BJ (cell line): ENCODE measurements at regions not wholly inside any gene's neighbourhood (a gene's known extent, or its start where the extent isn't known, plus 50 kb on each side); places are given as distances from the start of the nearest gene placed in this dataset.

ENCODE experiments used
- CTCF ChIA-PET: fragments of 350-600 bp; formaldehyde crosslinking; extraction: SDS; loops from one replicate; lab custom pipeline; 2021; ENCODE audit warnings: antibody characterized with exemption, inconsistent platforms; lab: Yijun Ruan, JAX
- POLR2A ChIA-PET: fragments of 300-600 bp; sonication (Branson Sonifier 250); formaldehyde crosslinking; extraction: SDS; loops from one replicate; lab custom pipeline; 2021; ENCODE audit warnings: antibody characterized with exemption; lab: Charles Lee
- DNase-seq: peaks from one replicate; pipeline ENCODE4 v3.0.0-alpha.2; 2011; ENCODE audit warnings: low read depth
- H3K27me3 ChIP-seq: 2 replicates; pipeline ENCODE4 v1.6.0; 2011; ENCODE audit warnings: low read length; ENCODE audit not compliant: control insufficient read depth, insufficient read depth
- H3K36me3 ChIP-seq: 2 replicates; pipeline ENCODE4 v1.5.1; 2011; ENCODE audit warnings: low read length; ENCODE audit not compliant: control insufficient read depth, insufficient read depth
- H3K4me3 ChIP-seq: 2 replicates; pipeline ENCODE4 v1.5.1; 2011; ENCODE audit warnings: low read depth, mild to moderate bottlenecking, control low read depth, low read length
- TF ChIP-seq, protein P1 (sequence below): IDR thresholded peaks from 2 replicates; pipeline ENCODE4 v1.5.1; 2011; ENCODE audit warnings: low read depth, mild to moderate bottlenecking, control low read depth, inconsistent platforms, low read length, moderate library complexity; ENCODE audit not compliant: insufficient read depth

DNA sequence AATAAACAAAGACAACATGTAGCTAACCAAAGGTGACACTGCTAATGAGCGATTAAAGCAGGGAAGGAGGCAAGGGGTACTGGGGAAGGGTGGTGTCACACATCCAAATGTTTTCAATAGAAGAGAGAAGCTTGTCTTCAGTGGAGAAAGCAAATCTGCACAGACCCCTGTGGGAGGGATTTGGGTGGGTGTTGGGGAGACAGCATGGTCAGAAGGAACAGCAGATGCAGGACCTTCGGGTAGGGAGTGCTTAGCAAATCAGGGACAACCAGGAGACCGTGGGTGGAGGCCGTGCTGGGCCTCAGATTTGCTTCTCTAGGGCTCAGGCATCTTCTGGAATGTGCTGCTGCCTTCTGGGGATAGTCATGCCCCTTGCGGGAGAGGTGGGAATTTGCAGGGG lies 185.3 kb upstream of the RAB6C start:
- no peak for DNase-seq
- CTCF ChIA-PET, result no interaction called here
- Histone ChIP-seq H3K36me3 (no peaks in the 10 kb centered on the region), H3K27me3 (no peaks in the 10 kb centered on the region), H3K4me3 (no peak overlapping the region)
- TF ChIP-seq, protein P1, sequence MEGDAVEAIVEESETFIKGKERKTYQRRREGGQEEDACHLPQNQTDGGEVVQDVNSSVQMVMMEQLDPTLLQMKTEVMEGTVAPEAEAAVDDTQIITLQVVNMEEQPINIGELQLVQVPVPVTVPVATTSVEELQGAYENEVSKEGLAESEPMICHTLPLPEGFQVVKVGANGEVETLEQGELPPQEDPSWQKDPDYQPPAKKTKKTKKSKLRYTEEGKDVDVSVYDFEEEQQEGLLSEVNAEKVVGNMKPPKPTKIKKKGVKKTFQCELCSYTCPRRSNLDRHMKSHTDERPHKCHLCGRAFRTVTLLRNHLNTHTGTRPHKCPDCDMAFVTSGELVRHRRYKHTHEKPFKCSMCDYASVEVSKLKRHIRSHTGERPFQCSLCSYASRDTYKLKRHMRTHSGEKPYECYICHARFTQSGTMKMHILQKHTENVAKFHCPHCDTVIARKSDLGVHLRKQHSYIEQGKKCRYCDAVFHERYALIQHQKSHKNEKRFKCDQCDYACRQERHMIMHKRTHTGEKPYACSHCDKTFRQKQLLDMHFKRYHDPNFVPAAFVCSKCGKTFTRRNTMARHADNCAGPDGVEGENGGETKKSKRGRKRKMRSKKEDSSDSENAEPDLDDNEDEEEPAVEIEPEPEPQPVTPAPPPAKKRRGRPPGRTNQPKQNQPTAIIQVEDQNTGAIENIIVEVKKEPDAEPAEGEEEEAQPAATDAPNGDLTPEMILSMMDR, result no peak
- POLR2A ChIA-PET, result no interaction called here

DNA sequence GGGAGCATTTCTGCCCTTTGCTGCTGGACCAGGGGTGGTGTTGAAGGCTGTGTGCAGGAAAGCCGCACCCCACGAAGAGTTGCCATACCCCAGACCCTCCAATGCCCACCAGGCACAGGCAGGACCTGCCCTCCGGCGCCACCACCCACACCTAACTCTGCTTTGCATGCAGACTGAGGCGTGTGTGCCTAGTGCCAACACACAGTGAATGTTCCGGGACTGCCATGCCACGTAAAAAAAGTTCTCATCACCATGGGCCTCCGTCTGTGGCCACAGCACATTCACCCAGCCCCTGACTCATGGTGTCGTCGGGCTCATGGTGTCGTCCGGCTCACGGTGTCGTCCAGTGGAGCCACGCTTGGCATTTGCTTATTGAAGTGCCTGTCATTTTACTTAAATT lies 184.9 kb upstream of the RAB6C start:
- TF ChIP-seq, protein P1, result no peak
- DNase-seq, result no peak
- H3K36me3 ChIP-seq, result no peaks in the 10 kb centered on the region
- no peak overlapping the region for H3K4me3 ChIP-seq
- no peaks in the 10 kb centered on the region for H3K27me3 ChIP-seq
- ChIA-PET CTCF (no interaction called here), POLR2A (no interaction called here)

DNA sequence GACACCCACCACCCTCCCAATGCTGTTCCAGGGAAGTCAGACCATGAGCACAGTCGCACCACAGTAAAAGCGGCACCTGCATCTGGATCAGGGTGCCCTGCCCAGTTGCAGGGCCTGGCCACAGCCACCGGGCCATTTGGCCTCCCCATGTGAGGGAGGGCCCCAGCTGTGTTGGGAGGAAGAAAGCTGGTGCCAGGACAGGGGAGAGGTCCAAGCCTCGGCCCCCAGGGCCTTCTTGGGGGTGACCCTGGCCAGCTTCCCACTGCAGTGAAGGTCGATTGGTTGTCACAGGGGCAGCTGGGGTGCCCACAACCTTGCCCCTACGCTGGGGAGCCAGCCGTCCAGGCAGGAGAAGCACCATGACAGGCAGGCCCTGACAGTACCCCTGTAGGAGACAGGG lies 183.2 kb upstream of the RAB6C start:
- DNase-seq, result no peak
- POLR2A ChIA-PET, result no interaction called here
- CTCF ChIA-PET, result no interaction called here
- H3K36me3 ChIP-seq, result no peaks in the 10 kb centered on the region
- no peak overlapping the region for H3K4me3 ChIP-seq
- H3K27me3 ChIP-seq, result no peaks in the 10 kb centered on the region
- TF ChIP-seq, protein P1, result no peak

DNA sequence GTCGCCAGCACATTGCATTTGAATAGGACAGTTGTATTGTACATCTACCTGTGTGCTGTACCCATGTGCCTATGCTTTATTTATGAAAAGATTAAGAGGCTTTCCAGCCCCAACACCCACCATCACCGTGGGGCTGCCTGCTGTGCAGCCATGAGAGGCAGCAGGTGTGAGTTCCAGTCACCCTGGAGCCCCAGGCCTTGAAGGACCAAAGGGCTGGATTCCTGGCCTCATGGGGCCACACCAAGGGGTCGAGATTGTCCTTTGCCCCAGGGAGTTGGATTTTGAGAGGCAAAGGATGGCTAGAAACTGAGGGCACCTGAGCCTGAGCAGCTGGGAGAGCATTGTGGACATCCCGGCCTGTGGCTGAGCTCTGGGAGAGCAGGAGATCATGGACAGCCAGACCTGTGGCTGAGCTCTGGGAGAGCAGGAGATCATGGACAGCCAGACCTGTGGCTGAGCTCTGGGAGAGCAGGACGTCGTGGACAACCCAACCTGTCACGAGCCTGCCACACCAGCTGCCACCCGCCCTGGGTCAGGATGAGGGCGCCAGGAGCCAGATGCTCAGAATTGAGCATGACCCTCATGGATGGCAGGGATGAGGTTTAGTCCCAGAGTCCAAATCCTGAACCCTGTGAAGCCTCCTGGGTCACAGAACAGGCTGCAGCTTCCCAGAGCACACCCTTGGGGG lies 182.5 kb upstream of the RAB6C start:
- POLR2A ChIA-PET, result no interaction called here
- DNase-seq, result no peak
- CTCF ChIA-PET, result no interaction called here
- Histone ChIP-seq H3K27me3 (no peaks in the 10 kb centered on the region), H3K4me3 (no peak overlapping the region), H3K36me3 (no peaks in the 10 kb centered on the region)
- TF ChIP-seq, protein P1, result no peak

DNA sequence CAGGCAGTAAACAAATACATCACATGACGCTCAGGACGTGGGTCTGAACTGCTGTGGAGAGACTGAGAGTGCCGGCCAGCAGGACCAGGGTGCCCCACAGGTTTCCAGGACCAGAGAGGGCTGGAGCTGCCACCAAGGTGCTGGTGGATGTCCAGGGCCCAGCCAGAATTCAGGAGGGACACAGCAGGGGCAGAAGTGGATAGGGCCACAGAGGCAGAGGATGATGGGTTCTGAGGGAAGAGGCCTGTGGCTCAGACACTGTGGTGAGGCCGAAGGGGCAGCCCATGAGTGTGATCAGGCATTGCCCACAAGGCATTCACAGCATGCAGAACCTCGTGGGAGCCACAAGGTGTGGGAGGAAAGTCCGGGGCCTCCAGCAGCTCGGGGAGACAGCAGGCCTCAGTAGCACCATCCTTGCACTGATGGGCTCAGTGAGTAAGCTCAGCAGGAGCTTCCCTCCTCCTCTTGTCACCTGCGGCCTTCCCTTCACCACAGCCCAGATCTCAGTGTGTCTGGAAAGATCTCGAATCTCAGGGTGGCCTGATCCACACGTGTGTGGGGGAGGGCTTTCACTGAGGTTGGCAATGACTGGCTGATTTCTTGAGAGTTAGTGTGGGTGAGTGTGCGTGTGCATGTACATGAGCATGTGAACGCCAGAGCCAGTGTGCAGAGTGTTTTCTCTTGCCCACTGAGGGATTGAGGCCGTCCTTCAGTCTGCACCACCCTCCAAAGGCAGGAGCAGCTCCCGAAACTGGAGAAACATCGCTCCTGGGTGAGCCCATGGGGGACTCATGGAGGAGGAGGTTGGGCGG lies 181.8 kb upstream of the RAB6C start:
- ChIA-PET CTCF (no interaction called here), POLR2A (no interaction called here)
- Histone ChIP-seq H3K4me3 (no peak overlapping the region), H3K27me3 (no peaks in the 10 kb centered on the region), H3K36me3 (no peaks in the 10 kb centered on the region)
- TF ChIP-seq, protein P1, result no peak
- no peak for DNase-seq
